ENCODE measurements at regions not wholly inside any gene's neighbourhood (a gene's known extent, or its start where the extent isn't known, plus 50 kb on each side); places are given as distances from the start of the nearest gene placed in this dataset.

- H3K27ac ChIP-seq, result no peak overlapping the region
- no peak overlapping the region for H3K4me3 ChIP-seq
- no peak for DNase-seq (ENCODE audit: extremely low spot score in 2 of 2)
- H3K4me1 ChIP-seq, result no peaks in the 10 kb centered on the region
- TF ChIP-seq POLR2A (IDR thresholded peaks at IDR 0.05) (no peak), CTCF (IDR thresholded peaks at IDR 0.05) (no peak)
- H3K36me3 ChIP-seq, result no peaks in the 10 kb centered on the region
- no peaks in the 10 kb centered on the region for H3K27me3 ChIP-seq
- H3K9me3 ChIP-seq, result no peaks in the 10 kb centered on the region
- intact Hi-C loops (cut with DNase I), result no loop called here
Measured at GRCh38 chr12:89803412-89803811, 94.8 kb upstream of the ATP2B1 start.

GRCh38 chr12:89801284-89801683 lies 92.6 kb upstream of the ATP2B1 start:
- Histone ChIP-seq H3K9me3 (no peaks in the 10 kb centered on the region), H3K4me3 (no peak overlapping the region), H3K4me1 (no peaks in the 10 kb centered on the region), H3K36me3 (no peaks in the 10 kb centered on the region), H3K27me3 (no peaks in the 10 kb centered on the region), H3K27ac (no peak overlapping the region)
- TF ChIP-seq POLR2AphosphoS5 (IDR thresholded peaks at IDR 0.05; ENCODE audit: insufficient read depth in 1 of 2, low read depth in 1 of 2) (no peak), CTCF (IDR thresholded peaks at IDR 0.05) (no peak), POLR2A (IDR thresholded peaks at IDR 0.05) (no peak)
- DNase-seq (ENCODE audit: extremely low spot score in 2 of 2), result no peak
- intact Hi-C loops (cut with DNase I), result no loop called here

GRCh38 chr12:89800435-89800834 lies 91.8 kb upstream of the ATP2B1 start:
- Histone ChIP-seq H3K4me1 (no peaks in the 10 kb centered on the region), H3K36me3 (no peaks in the 10 kb centered on the region), H3K27me3 (no peaks in the 10 kb centered on the region), H3K4me3 (no peak overlapping the region), H3K9me3 (no peaks in the 10 kb centered on the region), H3K27ac (no peak overlapping the region)
- no peak for TF ChIP-seq POLR2AphosphoS5 (IDR thresholded peaks at IDR 0.05; ENCODE audit: insufficient read depth in 1 of 2, low read depth in 1 of 2)
- no peak for TF ChIP-seq CTCF (IDR thresholded peaks at IDR 0.05)
- TF ChIP-seq POLR2A (IDR thresholded peaks at IDR 0.05), result no peak
- DNase-seq (ENCODE audit: extremely low spot score in 2 of 2), result no peak
- intact Hi-C loops (cut with DNase I), result no loop called here

GRCh38 chr12:89799316-89799715 lies 90.7 kb upstream of the ATP2B1 start:
- H3K27me3 ChIP-seq, result no peaks in the 10 kb centered on the region
- H3K4me3 ChIP-seq, result no peak overlapping the region
- DNase-seq (ENCODE audit: extremely low spot score in 2 of 2), result no peak
- TF ChIP-seq POLR2AphosphoS5 (IDR thresholded peaks at IDR 0.05; ENCODE audit: insufficient read depth in 1 of 2, low read depth in 1 of 2) (no peak), POLR2A (IDR thresholded peaks at IDR 0.05) (no peak), CTCF (IDR thresholded peaks at IDR 0.05) (no peak)
- intact Hi-C loops (cut with DNase I), result no loop called here
- no peaks in the 10 kb centered on the region for H3K9me3 ChIP-seq
- H3K4me1 ChIP-seq, result no peaks in the 10 kb centered on the region
- no peak overlapping the region for H3K27ac ChIP-seq
- no peaks in the 10 kb centered on the region for H3K36me3 ChIP-seq

GRCh38 chr12:89797436-89797835 lies 88.8 kb upstream of the ATP2B1 start:
- no peak overlapping the region for H3K27ac ChIP-seq
- H3K4me1 ChIP-seq, result no peaks in the 10 kb centered on the region
- no peak overlapping the region for H3K4me3 ChIP-seq
- no peaks in the 10 kb centered on the region for H3K9me3 ChIP-seq
- no peak for DNase-seq (ENCODE audit: extremely low spot score in 2 of 2)
- TF ChIP-seq POLR2A (IDR thresholded peaks at IDR 0.05) (no peak), CTCF (IDR thresholded peaks at IDR 0.05) (no peak), POLR2AphosphoS5 (IDR thresholded peaks at IDR 0.05; ENCODE audit: insufficient read depth in 1 of 2, low read depth in 1 of 2) (no peak)
- intact Hi-C loops (cut with DNase I), result no loop called here
- no peaks in the 10 kb centered on the region for H3K27me3 ChIP-seq
- no peaks in the 10 kb centered on the region for H3K36me3 ChIP-seq

Measured in vagina (tissue), 2 donors.